GM18951 (cell line): ENCODE measurements at regions not wholly inside any gene's neighbourhood (a gene's known extent, or its start where the extent isn't known, plus 50 kb on each side); places are given as distances from the start of the nearest gene placed in this dataset.

ENCODE experiments used
- POLR2A ChIP-seq: IDR thresholded peaks from 4 replicates; pipeline ENCODE4 v1.6.1; 2011; ENCODE audit warnings: mild to moderate bottlenecking; ENCODE audit not compliant: insufficient read length, insufficient read depth; ENCODE audit errors: extremely low read depth
- in situ Hi-C: fragments of 300-500 bp; cut with MboI; formaldehyde crosslinking; loops from one replicate; pipeline ENCODE4 v1.12.0; 2022; ENCODE audit warnings: low sequenced_read_pairs, mixed read lengths, inconsistent platforms; ENCODE audit not compliant: unreplicated experiment

DNA sequence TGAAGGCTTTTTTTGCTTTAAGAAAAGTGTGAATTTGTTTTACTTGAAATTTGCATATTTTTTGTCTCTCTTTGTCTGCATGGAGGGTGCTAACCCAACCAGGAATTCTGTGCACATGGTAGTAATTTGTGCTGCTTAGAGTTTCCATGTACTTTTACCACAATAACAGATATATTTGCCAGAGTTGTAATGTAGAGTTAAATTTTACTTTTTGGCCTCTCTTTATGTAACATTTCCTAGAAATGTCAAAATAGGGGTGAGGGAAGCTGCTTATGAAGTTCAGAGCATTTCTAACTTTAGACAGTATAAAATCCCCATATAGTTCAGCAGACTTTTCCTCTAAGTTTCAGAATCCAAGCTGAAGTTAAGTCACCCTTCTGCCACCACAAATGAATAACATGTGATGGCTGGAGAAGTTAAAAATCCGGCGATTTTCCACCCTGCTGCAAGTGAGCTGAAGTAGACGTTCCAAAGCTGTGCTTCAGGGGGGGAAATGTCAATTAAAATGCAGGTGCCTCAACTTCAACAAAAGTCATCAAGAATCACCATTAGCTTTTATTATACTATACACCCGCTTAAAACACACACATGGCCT lies 385.7 kb upstream of the NR2F2 start:
- in situ Hi-C loops = no loop called here
- TF ChIP-seq POLR2A = no peak

DNA sequence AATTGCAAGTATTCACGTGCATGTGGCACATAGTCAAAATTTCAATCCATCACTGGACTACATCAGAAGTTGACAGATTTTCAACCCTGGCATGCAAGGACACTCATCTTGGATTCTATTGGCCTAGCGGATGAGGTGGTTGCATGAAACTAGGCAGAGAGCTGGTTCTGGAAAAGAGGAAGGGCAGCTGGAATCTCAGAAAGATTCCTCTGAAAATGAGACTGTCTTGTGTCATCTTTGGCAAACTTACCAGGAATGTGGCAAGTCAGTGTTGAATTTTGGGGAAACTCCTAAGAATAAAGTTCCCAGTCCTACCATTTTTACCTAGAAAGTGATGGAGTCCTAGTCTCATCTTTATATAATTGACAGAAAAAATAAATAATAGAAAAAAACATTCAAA lies 384.3 kb upstream of the NR2F2 start:
- in situ Hi-C loops = no loop called here
- TF ChIP-seq POLR2A = no peak

DNA sequence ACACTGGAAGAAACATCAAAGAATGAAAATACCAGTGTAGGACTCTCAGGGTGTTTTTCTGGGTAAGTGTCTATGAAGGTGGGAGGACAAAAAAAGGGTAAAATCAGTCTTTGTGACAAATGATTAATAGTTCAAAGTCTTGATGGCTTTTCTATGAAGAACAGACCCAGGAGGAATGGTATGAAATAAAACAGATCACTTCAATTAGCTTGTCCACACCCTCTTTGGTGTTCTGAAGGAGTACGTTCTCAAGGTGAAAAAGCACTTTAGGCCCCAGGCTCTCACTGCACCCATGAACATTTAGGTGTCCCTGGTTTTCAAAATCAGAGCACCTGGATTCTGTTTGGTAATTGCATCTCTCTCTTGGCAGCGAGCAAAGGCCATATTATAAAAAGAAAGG lies 383.6 kb upstream of the NR2F2 start:
- in situ Hi-C loops = no loop called here
- no peak for TF ChIP-seq POLR2A

DNA sequence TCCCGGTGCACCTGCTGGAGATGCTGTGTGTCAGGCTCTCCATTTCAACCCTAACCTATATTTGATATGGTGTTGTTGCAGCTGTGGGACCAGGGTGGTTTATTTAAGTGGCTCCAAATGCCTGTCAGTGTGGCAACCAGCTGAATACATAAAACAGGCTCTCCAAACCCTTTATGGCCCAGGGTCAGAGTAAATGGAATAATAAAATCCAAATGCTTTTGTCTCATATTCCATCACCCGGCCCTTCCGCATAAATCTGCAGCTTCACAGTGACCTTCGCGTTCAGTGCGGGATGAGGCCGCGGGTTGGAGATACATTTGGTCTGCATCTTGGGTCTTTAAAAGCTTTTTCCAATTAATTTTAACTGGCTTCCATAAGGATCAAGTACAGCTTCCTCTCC lies 382.1 kb upstream of the NR2F2 start:
- in situ Hi-C loops = no loop called here
- TF ChIP-seq POLR2A = no peak

DNA sequence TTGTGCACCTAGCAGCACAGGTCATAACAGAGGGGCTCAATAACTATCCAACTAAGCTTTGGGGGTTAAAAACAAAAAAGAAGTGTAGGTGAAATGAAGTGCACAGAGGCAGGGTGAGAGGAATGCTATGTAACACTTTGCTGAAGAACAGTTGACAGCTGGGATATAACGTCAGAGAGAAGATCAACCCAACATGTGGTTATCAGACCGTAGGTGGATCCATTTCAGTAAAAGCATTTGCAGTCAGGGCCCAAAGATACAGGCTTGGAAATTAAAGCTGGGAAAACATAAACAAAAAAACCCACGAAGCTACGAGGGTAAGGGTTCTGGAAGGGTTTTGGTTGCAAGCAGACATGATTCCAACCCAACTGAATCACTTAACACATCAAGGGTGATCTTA lies 377.5 kb upstream of the NR2F2 start:
- in situ Hi-C loops = no loop called here
- TF ChIP-seq POLR2A = no peak

DNA sequence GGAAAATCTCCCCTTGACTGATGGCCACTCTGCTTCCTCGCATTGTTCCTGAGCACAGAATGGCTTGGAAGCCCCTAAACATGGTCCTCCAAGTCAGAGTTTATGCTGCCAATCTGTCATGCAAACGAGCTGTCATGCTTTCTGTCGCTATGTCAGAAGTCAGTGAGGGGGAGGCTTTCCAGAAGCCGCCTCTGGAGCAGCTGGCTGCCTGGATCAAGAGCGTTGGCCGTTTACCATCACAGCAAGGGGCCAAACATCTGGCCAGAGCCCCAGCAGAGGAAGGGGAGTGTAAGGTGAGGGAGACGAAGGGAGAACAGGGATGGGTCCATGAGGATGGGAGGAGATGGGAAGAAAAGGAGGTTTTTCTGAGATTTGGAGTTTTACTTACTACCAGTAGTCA lies 372.6 kb upstream of the NR2F2 start:
- in situ Hi-C loops = no loop called here
- no peak for TF ChIP-seq POLR2A

DNA sequence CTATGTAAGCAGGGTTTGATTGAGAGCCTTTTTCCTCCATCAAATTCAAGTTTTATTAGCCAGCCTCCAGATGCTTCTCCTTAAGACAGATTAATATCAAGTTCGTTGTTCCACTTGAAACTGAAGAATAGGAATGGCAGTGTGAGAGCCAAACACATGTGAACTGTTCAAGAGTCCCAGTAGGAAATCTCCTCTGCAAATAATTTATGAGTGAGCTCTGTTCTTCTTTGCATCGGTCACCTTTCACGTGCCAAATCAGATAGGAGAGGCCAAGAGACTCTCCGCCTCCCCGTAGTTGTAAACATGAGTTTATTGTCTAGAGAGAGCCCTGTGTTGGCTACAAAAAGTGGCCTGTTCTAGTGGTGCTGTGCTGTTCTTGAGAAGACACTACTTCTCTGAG lies 372.1 kb upstream of the NR2F2 start:
- no peak for TF ChIP-seq POLR2A
- in situ Hi-C loops = no loop called here

DNA sequence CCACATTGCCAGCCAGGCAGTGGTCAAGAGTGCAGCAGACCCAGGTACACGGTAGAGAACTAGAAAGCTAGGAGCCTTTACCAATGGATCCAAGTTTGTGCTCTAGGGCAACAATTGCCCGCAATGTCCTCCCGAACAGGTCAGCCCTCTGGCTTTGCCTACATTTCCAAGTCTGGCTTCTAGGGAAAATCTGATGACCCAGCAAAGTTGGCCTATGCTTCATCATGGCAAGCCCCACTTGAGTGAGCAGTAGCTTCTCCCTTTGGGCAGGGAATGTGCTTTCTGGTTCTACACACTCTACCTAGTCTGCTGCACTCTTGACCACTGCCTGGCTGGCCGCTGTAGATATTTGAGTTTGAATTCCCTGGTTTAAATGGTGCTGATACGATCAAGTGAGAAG lies 361.6 kb upstream of the NR2F2 start:
- in situ Hi-C loops = no loop called here
- no peak for TF ChIP-seq POLR2A

DNA sequence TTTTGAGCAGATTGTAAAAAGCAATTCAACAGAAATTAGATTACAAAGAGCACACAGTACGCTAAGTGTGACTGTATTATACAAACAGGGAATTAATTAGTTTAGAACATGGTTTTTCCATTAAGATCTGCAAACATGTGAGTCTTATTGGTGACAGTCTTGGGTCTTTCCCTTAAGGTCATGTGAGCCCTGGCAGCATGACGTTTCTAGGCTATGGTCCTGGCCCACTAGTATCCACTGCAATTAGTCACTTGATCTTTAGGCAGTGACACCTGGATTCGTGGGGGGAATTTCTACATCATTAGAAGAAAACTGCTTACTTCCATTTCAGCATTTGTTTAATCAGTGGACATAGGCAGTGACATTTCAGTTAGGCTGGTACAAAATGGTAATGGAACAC lies 360.2 kb upstream of the NR2F2 start:
- TF ChIP-seq POLR2A = no peak
- in situ Hi-C loops = no loop called here

DNA sequence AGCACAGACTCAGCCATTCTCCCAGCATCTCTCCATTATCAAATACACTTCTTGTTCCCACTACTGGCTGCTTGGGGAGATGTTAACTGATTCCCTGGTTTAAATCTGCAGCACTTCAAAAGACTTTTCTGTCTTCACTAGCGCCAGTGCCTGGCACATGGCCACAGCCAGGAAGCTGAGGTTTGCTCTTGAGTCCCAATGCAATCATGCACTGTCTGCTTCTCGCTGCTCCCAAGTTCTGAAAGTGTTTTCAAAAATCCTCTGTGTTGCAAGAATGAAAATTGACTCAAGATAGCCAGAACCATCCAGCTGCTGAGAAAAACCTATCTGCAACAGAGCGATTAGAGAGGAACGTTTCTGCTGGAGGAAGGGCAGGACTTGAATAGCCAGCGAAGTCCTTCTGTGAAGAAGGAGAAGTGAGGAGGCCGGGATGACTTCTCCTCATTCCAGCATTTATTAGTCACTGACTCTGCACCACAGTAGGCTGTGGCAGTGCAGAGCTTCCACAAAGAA lies 358.4 kb upstream of the NR2F2 start:
- no peak for TF ChIP-seq POLR2A
- in situ Hi-C loops = no loop called here

DNA sequence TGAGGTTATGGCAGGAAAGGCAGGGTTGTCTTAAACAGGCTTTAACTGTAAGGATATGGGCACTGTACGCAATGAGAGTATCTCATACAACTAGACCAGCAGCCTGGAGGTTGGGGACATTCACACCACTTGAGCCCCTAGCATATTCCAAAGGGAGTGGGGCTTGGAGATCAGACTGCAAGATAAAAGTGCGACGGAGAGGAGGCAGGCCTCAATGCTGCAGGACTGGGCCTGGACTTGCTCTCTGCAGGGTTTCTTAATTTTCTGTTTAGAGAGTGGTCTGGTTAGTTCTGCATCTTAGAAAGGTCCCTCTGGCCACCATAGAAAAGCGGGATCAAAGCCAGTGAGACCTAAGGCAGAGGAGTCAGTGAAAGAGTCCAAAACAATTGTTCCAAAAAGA lies 357.7 kb upstream of the NR2F2 start:
- TF ChIP-seq POLR2A = no peak
- in situ Hi-C loops = no loop called here

DNA sequence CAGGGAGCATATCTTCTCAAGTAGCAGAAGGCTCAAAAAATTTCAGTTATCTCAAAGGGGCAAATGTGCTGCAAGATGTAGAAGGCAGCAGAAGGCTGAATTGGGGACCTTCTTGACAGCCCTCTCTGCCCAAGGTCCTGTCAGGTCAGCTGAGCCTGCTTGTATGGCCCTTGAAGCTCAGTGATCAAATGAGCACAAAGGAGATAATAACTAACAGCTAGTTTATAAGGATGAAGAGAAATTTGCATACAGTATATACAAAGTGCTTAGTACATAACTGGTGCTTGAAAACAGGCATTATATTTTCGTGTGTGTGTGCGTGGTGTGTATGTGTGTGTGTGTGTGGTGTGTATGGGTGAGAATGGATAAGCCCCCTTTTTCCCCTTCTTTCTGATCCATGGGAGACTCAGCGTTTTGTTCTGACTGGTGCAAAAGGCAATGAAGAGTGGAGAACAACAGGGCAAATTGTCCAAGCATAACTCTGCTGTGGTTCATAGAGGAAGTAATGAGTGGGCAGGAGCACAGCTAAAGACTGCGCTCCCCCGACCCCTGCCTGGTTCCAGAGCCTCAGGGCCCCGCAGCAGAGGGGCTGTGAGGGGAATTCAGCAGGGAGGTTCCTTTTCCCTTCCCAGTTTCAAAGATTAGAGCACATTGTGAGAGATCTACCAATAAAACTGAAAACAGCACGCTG lies 356.8 kb upstream of the NR2F2 start:
- TF ChIP-seq POLR2A = no peak
- in situ Hi-C loops = no loop called here

DNA sequence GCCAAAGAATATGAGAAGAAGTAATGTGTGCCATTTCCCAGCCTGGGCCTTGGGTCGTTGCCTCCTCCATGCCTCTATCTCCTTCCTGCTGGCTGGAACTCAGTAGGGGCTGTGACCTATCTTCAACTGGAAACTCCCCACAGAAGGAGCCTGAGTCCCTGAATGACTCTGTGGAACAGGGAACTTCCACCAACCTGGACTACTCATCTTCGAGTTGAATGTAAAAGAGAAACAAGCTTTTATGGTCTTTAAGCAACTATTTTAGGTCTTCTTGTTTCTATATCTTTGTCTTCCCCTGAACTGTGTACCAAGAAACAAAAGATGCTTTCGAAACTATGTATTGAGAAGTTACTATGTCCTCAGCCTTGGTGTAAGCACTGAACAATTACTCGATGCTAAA lies 355.3 kb upstream of the NR2F2 start:
- TF ChIP-seq POLR2A = no peak
- in situ Hi-C loops = no loop called here

DNA sequence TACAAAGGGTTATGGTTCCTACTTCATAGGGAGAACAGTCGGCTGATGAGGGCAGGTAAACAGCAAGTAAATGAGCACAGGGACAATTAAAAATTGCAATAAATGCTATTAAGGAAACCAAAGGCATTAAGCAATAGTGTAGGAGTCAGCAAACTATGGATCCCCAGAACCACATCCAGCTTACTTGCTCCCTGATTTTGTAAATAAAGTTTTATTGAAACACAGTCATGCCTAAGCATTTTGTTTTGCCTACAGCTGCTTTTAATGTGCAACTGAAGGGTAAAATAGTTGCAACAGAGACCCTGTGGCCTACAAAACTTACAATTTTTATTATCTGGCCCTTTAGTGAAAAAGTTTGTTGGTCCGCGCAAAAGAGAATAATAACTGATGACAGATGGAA lies 351.2 kb upstream of the NR2F2 start:
- no peak for TF ChIP-seq POLR2A
- in situ Hi-C loops = no loop called here
